Natural killer cell (primary cell): ENCODE measurements at regions not wholly inside any gene's neighbourhood (a gene's known extent, or its start where the extent isn't known, plus 50 kb on each side); places are given as distances from the start of the nearest gene placed in this dataset.

Source experiments
- ATAC-seq, 3 donors: fragments of 150-1000 bp in 2 of 3; fragments of 200-7000 bp in 1 of 3; cut with Tn5 transposase; 1 replicate in 1 of 3; 2 replicates in 2 of 3; pipeline ENCODE4 v1.10.0; 2021; ENCODE audit warnings: mild to moderate bottlenecking in 2 of 3, moderate library complexity in 2 of 3
- DNase-seq, 2 donors: peaks; one replicate each; pipeline versions ENCODE4 v3.0.0 to v3.0.0-alpha.2; 2013 to 2021; ENCODE audit warnings: mixed read lengths in 1 of 2
- H3K27ac ChIP-seq: one replicate; pipeline ENCODE4 v1.5.1; 2013; ENCODE audit warnings: mild to moderate bottlenecking, low read length
- H3K27me3 ChIP-seq: one replicate; pipeline ENCODE4 v1.6.1; 2013; ENCODE audit warnings: low read length; ENCODE audit not compliant: control insufficient read depth, insufficient read depth
- H3K36me3 ChIP-seq: one replicate; pipeline ENCODE4 v1.6.1; 2013; ENCODE audit warnings: low read length; ENCODE audit not compliant: control insufficient read depth, insufficient read depth
- H3K4me1 ChIP-seq: one replicate; pipeline ENCODE4 v1.6.1; 2013; ENCODE audit warnings: low read length; ENCODE audit not compliant: control insufficient read depth, insufficient read depth
- H3K4me3 ChIP-seq: one replicate; pipeline ENCODE4 v1.5.1; 2013; ENCODE audit warnings: low read length
- H3K9me3 ChIP-seq: one replicate; pipeline ENCODE4 v1.6.1; 2013; ENCODE audit warnings: low read length; ENCODE audit not compliant: control insufficient read depth, insufficient read depth
- H3K27ac Mint-ChIP-seq, 2 donors: one replicate each; pipeline ENCODE4 v1.8.0; 2022; ENCODE audit warnings: mild to moderate bottlenecking in 2 of 2, mixed read lengths in 2 of 2, moderate library complexity in 1 of 2
- H3K27me3 Mint-ChIP-seq, 2 donors: one replicate each; pipeline ENCODE4 v1.8.0; 2022; ENCODE audit warnings: low read depth in 2 of 2, mixed read lengths in 2 of 2
- H3K36me3 Mint-ChIP-seq: one replicate; pipeline ENCODE4 v1.8.0; 2022; ENCODE audit warnings: mixed read lengths
- H3K4me1 Mint-ChIP-seq, 2 donors: one replicate each; pipeline ENCODE4 v1.8.0; 2022; ENCODE audit warnings: mixed read lengths in 2 of 2
- H3K4me3 Mint-ChIP-seq: one replicate; pipeline ENCODE4 v1.8.0; 2022; ENCODE audit warnings: mild to moderate bottlenecking, moderate library complexity, mixed read lengths
- H3K9me3 Mint-ChIP-seq, 2 donors: one replicate each; pipeline ENCODE4 v1.8.0; 2022; ENCODE audit warnings: mixed read lengths in 2 of 2
- CTCF ChIP-seq: fragments of 200-600 bp; IDR thresholded peaks from one replicate; pipeline ENCODE4 v1.8.0; 2022; ENCODE audit warnings: antibody characterized with exemption
- WGBS: methylation state at CpG from one replicate; pipeline ENCODE4 v1.1.7; 2013; ENCODE audit warnings: missing lambda C conversion rate; ENCODE audit not compliant: insufficient coverage; 5-methylcytosine and 5-hydroxymethylcytosine counted together
- intact Hi-C: fragments of 100-400 bp; cut with micrococcal nuclease; formaldehyde crosslinking; loops from one replicate; pipeline ENCODE4 v1.14.2; 2022

- Histone ChIP-seq H3K36me3 (no peaks in the 10 kb centered on the region), H3K27me3 (no peaks in the 10 kb centered on the region), H3K4me1 (no peaks in the 10 kb centered on the region), H3K4me3 (no peak overlapping the region), H3K27ac (no peak overlapping the region), H3K9me3 (peaks cover 4% of the 10 kb centered on the region)
- ATAC-seq (no peak), DNase-seq (no peak)
- no peak for TF ChIP-seq CTCF
- Mint-ChIP-seq H3K4me1 (no peaks in the 10 kb centered on the region), H3K4me3 (no peak overlapping the region), H3K27ac (no peak overlapping the region), H3K27me3 (no peaks in the 10 kb centered on the region), H3K36me3 (no peaks in the 10 kb centered on the region), H3K9me3 (peaks cover 10 to 20% of the 10 kb centered on the region in 2 donors)
- WGBS, result no CpG with 5 or more reads among the region's 3 CpGs
- intact Hi-C loops, result no loop called here
Observed at GRCh38 chr3:118116991-118117390, 917.7 kb downstream of the IGSF11 start.

GRCh38 chr3:118126751-118127150 lies 907.9 kb downstream of the IGSF11 start:
- H3K36me3 Mint-ChIP-seq, result peaks cover 8% of the 10 kb centered on the region
- H3K27ac ChIP-seq, result no peak overlapping the region
- H3K27me3 ChIP-seq, result no peaks in the 10 kb centered on the region
- 93% methylated on average over 2 of the region's 2 CpGs for WGBS
- H3K36me3 ChIP-seq, result no peaks in the 10 kb centered on the region
- no peaks in the 10 kb centered on the region for H3K27me3 Mint-ChIP-seq
- H3K4me1 Mint-ChIP-seq, result no peaks in the 10 kb centered on the region
- no peak for ATAC-seq
- no peak overlapping the region for H3K4me3 Mint-ChIP-seq
- no peaks in the 10 kb centered on the region for H3K9me3 ChIP-seq
- peaks cover 6 to 23% of the 10 kb centered on the region in 2 donors for H3K9me3 Mint-ChIP-seq
- no peak overlapping the region for H3K27ac Mint-ChIP-seq
- H3K4me3 ChIP-seq, result no peak overlapping the region
- DNase-seq, result no peak
- no peak for TF ChIP-seq CTCF
- H3K4me1 ChIP-seq, result no peaks in the 10 kb centered on the region
- intact Hi-C loops, result no loop called here

GRCh38 chr3:118127992-118128391 lies 906.7 kb downstream of the IGSF11 start:
- DNase-seq, result no peak
- H3K4me1 Mint-ChIP-seq, result no peaks in the 10 kb centered on the region
- H3K27me3 ChIP-seq, result no peaks in the 10 kb centered on the region
- H3K27ac ChIP-seq, result no peak overlapping the region
- intact Hi-C loops, result no loop called here
- no peak for TF ChIP-seq CTCF
- H3K36me3 Mint-ChIP-seq, result peaks cover 8% of the 10 kb centered on the region
- no peaks in the 10 kb centered on the region for H3K27me3 Mint-ChIP-seq
- H3K4me3 Mint-ChIP-seq, result no peak overlapping the region
- H3K4me3 ChIP-seq, result no peak overlapping the region
- peaks cover 8 to 26% of the 10 kb centered on the region in 2 donors for H3K9me3 Mint-ChIP-seq
- no peak overlapping the region for H3K27ac Mint-ChIP-seq
- ATAC-seq, result no peak
- H3K9me3 ChIP-seq, result no peaks in the 10 kb centered on the region
- H3K36me3 ChIP-seq, result no peaks in the 10 kb centered on the region
- H3K4me1 ChIP-seq, result no peaks in the 10 kb centered on the region
- 83% methylated on average over 1 of the region's 1 CpG for WGBS

GRCh38 chr3:118128886-118129285 lies 905.8 kb downstream of the IGSF11 start:
- H3K9me3 Mint-ChIP-seq, result peaks cover 11 to 29% of the 10 kb centered on the region in 2 donors
- H3K27me3 Mint-ChIP-seq, result no peaks in the 10 kb centered on the region
- H3K9me3 ChIP-seq, result no peaks in the 10 kb centered on the region
- no peak overlapping the region for H3K27ac ChIP-seq
- intact Hi-C loops, result no loop called here
- no peak for TF ChIP-seq CTCF
- ATAC-seq, result no peak
- H3K27me3 ChIP-seq, result no peaks in the 10 kb centered on the region
- 24% methylated on average over 1 of the region's 1 CpG for WGBS
- no peak overlapping the region for H3K4me3 ChIP-seq
- no peak for DNase-seq
- peaks cover 8% of the 10 kb centered on the region for H3K36me3 Mint-ChIP-seq
- no peaks in the 10 kb centered on the region for H3K36me3 ChIP-seq
- no peaks in the 10 kb centered on the region for H3K4me1 Mint-ChIP-seq
- H3K27ac Mint-ChIP-seq, result no peak overlapping the region
- no peak overlapping the region for H3K4me3 Mint-ChIP-seq
- no peaks in the 10 kb centered on the region for H3K4me1 ChIP-seq
